Neuronal stem cell (in vitro differentiated cells): ENCODE measurements at regions not wholly inside any gene's neighbourhood (a gene's known extent, or its start where the extent isn't known, plus 50 kb on each side); places are given as distances from the start of the nearest gene placed in this dataset.

Source experiments
- DNase-seq: peaks from one replicate; pipeline ENCODE4 v3.0.0-alpha.2; 2013; ENCODE audit warnings: low spot score
- H2AFZ ChIP-seq: one replicate; pipeline ENCODE4 v1.6.1; 2013; ENCODE audit warnings: mild to moderate bottlenecking, low read length, inconsistent platforms
- H2AK5ac ChIP-seq: 2 replicates; pipeline ENCODE4 v1.6.1; 2013; ENCODE audit warnings: low read depth, mild to moderate bottlenecking, inconsistent platforms, low read length, moderate library complexity, mixed read lengths
- H2BK120ac ChIP-seq: 2 replicates; pipeline ENCODE4 v1.6.1; 2013; ENCODE audit warnings: low read depth, mild to moderate bottlenecking, inconsistent platforms, low read length, moderate library complexity, mixed read lengths
- H2BK12ac ChIP-seq: one replicate; pipeline ENCODE4 v1.6.1; 2013; ENCODE audit warnings: low read length, inconsistent platforms
- H2BK15ac ChIP-seq: 2 replicates; pipeline ENCODE4 v1.6.1; 2013; ENCODE audit warnings: mild to moderate bottlenecking, low read length, inconsistent platforms, mixed read lengths
- H2BK5ac ChIP-seq: one replicate; pipeline ENCODE4 v1.6.1; 2013; ENCODE audit warnings: inconsistent platforms, mild to moderate bottlenecking, low read length, moderate library complexity
- H3K14ac ChIP-seq: one replicate; pipeline ENCODE4 v1.6.1; 2013; ENCODE audit warnings: low read length, inconsistent platforms
- H3K18ac ChIP-seq: 2 replicates; pipeline ENCODE4 v1.6.1; 2013; ENCODE audit warnings: low read length, inconsistent platforms
- H3K23ac ChIP-seq: 2 replicates; pipeline ENCODE4 v1.6.1; 2013; ENCODE audit warnings: low read depth, mild to moderate bottlenecking, mixed read lengths, low read length, inconsistent platforms; ENCODE audit not compliant: poor library complexity
- H3K27ac ChIP-seq: replicated peaks from 3 replicates; pipeline ENCODE4 v1.5.1; 2013; ENCODE audit warnings: low read length, inconsistent platforms
- H3K27me3 ChIP-seq, 3 experiments: 2 replicates each; pipeline ENCODE4 v1.6.1; 2013; ENCODE audit warnings: low read length in 3 of 3, mild to moderate bottlenecking in 2 of 3, inconsistent platforms in 1 of 3, low read depth in 1 of 3, mixed read lengths in 1 of 3, moderate library complexity in 1 of 3; ENCODE audit not compliant: control insufficient read depth in 3 of 3, insufficient read depth in 3 of 3
- H3K36me3 ChIP-seq, 2 donors: replicated peaks in 1 of 2; 2 replicates each; pipeline ENCODE4 v1.6.1; 2013; ENCODE audit warnings: low read length in 2 of 2; ENCODE audit not compliant: control insufficient read depth in 2 of 2, insufficient read depth in 2 of 2
- H3K4ac ChIP-seq: 2 replicates; pipeline ENCODE4 v1.6.1; 2013; ENCODE audit warnings: inconsistent platforms, mild to moderate bottlenecking, low read length, moderate library complexity
- H3K4me1 ChIP-seq, 2 donors: 1 replicate in 1 of 2; 2 replicates in 1 of 2; pipeline ENCODE4 v1.6.1; 2013; ENCODE audit warnings: low read length in 2 of 2, low read depth in 1 of 2; ENCODE audit not compliant: control insufficient read depth in 2 of 2, insufficient read depth in 1 of 2
- H3K4me2 ChIP-seq: one replicate; pipeline ENCODE4 v1.6.1; 2013; ENCODE audit warnings: mild to moderate bottlenecking, low read length, inconsistent platforms; ENCODE audit not compliant: insufficient read depth, poor library complexity, severe bottlenecking
- H3K4me3 ChIP-seq, 2 donors: 2 replicates each; pipeline ENCODE4 v1.5.1; 2013; ENCODE audit warnings: low read length in 2 of 2, mild to moderate bottlenecking in 2 of 2, inconsistent platforms in 1 of 2, moderate library complexity in 1 of 2
- H3K79me1 ChIP-seq: one replicate; pipeline ENCODE4 v1.6.1; 2013; ENCODE audit warnings: low read depth, mild to moderate bottlenecking, inconsistent platforms, low read length, moderate library complexity
- H3K9ac ChIP-seq: one replicate; pipeline ENCODE4 v1.6.1; 2013; ENCODE audit warnings: mild to moderate bottlenecking, low read depth, low read length, inconsistent platforms; ENCODE audit not compliant: poor library complexity
- H3K9me3 ChIP-seq, 2 donors: replicated peaks in 1 of 2; 2 replicates each; pipeline versions ENCODE3 to v1.6.1; 2013; ENCODE audit warnings: low read length in 2 of 2, mild to moderate bottlenecking in 2 of 2, inconsistent platforms in 1 of 2, low read depth in 1 of 2, mixed read lengths in 1 of 2, moderate library complexity in 1 of 2; ENCODE audit not compliant: control insufficient read depth in 2 of 2, insufficient read depth in 1 of 2
- H4K8ac ChIP-seq: one replicate; pipeline ENCODE4 v1.6.1; 2013; ENCODE audit warnings: low read depth, mild to moderate bottlenecking, inconsistent platforms, low read length, moderate library complexity
- H4K91ac ChIP-seq: one replicate; pipeline ENCODE4 v1.6.1; 2013; ENCODE audit warnings: low read length, low read depth, mild to moderate bottlenecking, inconsistent platforms; ENCODE audit not compliant: poor library complexity
- WGBS, 2 donors: extraction: QIAGEN DNeasy Blood & Tissue Kit; methylation state at CpG; one replicate each; pipeline ENCODE4 v1.1.7; 2013; ENCODE audit warnings: missing lambda C conversion rate in 2 of 2, mixed read lengths in 1 of 2; ENCODE audit not compliant: insufficient read length in 2 of 2, insufficient replicate concordance in 1 of 2; ENCODE audit errors: extremely low coverage in 2 of 2; 5-methylcytosine and 5-hydroxymethylcytosine counted together

GRCh38 chr12:74229671-74230070 lies 308.0 kb upstream of the ATXN7L3B start:
- Histone ChIP-seq H3K4me1 (no peaks in the 10 kb centered on the region), H3K79me1 (no peaks in the 10 kb centered on the region), H4K91ac (no peak overlapping the region), H3K23ac (no peak overlapping the region), H3K27ac (no peak overlapping the region), H3K36me3 (no peaks in the 10 kb centered on the region), H4K8ac (no peak overlapping the region), H2BK12ac (no peak overlapping the region), H2AFZ (no peak overlapping the region), H2BK5ac (no peak overlapping the region), H3K18ac (no peak overlapping the region), H3K27me3 (no peaks in the 10 kb centered on the region), H3K14ac (no peak overlapping the region), H2BK15ac (no peak overlapping the region), H2AK5ac (no peak overlapping the region), H3K4ac (no peak overlapping the region), H2BK120ac (no peak overlapping the region), H3K9ac (no peak overlapping the region), H3K4me3 (no peak overlapping the region), H3K9me3 (no peaks in the 10 kb centered on the region), H3K4me2 (no peak overlapping the region)
- DNase-seq: no peak

GRCh38 chr12:74235342-74235741 lies 302.3 kb upstream of the ATXN7L3B start:
- H3K23ac ChIP-seq: no peak overlapping the region
- H4K8ac ChIP-seq: no peak overlapping the region
- WGBS, 2 donors: no CpG with 5 or more reads among the region's 2 CpGs

GRCh38 chr12:74241341-74241740 lies 296.3 kb upstream of the ATXN7L3B start:
- H2AK5ac ChIP-seq: no peak overlapping the region
- DNase-seq: no peak
- H3K4me2 ChIP-seq: no peak overlapping the region
- no peak overlapping the region for H2BK15ac ChIP-seq
- no peak overlapping the region for H3K27ac ChIP-seq
- no peak overlapping the region for H2BK120ac ChIP-seq
- H4K8ac ChIP-seq: no peak overlapping the region
- H3K79me1 ChIP-seq: no peaks in the 10 kb centered on the region
- no peaks in the 10 kb centered on the region for H3K27me3 ChIP-seq
- H3K4me3 ChIP-seq: no peak overlapping the region
- no peak overlapping the region for H2BK5ac ChIP-seq
- no peak overlapping the region for H3K18ac ChIP-seq
- H3K4me1 ChIP-seq: no peaks in the 10 kb centered on the region
- H2AFZ ChIP-seq: no peak overlapping the region
- H3K14ac ChIP-seq: no peak overlapping the region
- no CpG with 5 or more reads among the region's 1 CpG for WGBS, 2 donors
- H3K36me3 ChIP-seq: no peaks in the 10 kb centered on the region
- no peak overlapping the region for H3K23ac ChIP-seq
- H2BK12ac ChIP-seq: no peak overlapping the region
- H4K91ac ChIP-seq: no peak overlapping the region
- H3K9ac ChIP-seq: no peak overlapping the region
- H3K4ac ChIP-seq: no peak overlapping the region
- peaks cover 0 to 1% of the 10 kb centered on the region in 2 donors for H3K9me3 ChIP-seq

More at GRCh38 chr12:74235342-74235741, 302.3 kb upstream of the ATXN7L3B start:
- no peaks in the 10 kb centered on the region for H3K9me3 ChIP-seq
- no peaks in the 10 kb centered on the region for H3K27me3 ChIP-seq
- no peak overlapping the region for H2BK12ac ChIP-seq
- no peak overlapping the region for H3K9ac ChIP-seq
- H3K4me3 ChIP-seq: no peak overlapping the region
- no peaks in the 10 kb centered on the region for H3K36me3 ChIP-seq
- no peak overlapping the region for H2BK5ac ChIP-seq
- no peak overlapping the region for H3K27ac ChIP-seq
- no peaks in the 10 kb centered on the region for H3K4me1 ChIP-seq
- H2AK5ac ChIP-seq: no peak overlapping the region
- no peak overlapping the region for H2AFZ ChIP-seq
- H3K18ac ChIP-seq: no peak overlapping the region
- H4K91ac ChIP-seq: no peak overlapping the region
- no peaks in the 10 kb centered on the region for H3K79me1 ChIP-seq
- no peak for DNase-seq
- H3K4ac ChIP-seq: no peak overlapping the region
- H2BK15ac ChIP-seq: no peak overlapping the region
- H3K14ac ChIP-seq: no peak overlapping the region
- no peak overlapping the region for H3K4me2 ChIP-seq
- H2BK120ac ChIP-seq: no peak overlapping the region

DNA sequence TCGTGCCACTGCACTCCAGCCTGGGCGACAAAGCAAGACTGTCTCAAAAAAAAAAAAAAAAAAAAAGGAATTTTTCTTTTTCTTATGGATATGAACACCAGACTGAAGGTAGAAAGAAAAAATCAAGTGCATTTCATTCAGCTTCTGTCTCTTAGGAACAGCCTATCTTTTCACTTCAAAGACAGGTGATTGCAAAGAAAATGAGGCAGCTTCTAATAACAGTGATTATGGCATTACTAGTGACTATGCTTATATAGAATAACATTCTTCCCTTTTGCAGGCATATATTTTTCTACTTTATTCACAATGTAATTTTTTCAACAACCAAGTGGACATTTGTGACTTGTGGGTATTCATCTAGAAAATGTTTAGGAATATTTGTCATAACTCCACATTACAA lies 295.5 kb upstream of the ATXN7L3B start:
- Histone ChIP-seq H3K4ac (no peak overlapping the region), H3K79me1 (no peaks in the 10 kb centered on the region), H3K4me1 (no peaks in the 10 kb centered on the region), H2BK120ac (no peak overlapping the region), H2AK5ac (no peak overlapping the region), H2BK5ac (no peak overlapping the region), H3K4me2 (no peak overlapping the region), H3K27ac (no peak overlapping the region), H3K18ac (no peak overlapping the region), H2BK12ac (no peak overlapping the region), H3K36me3 (no peaks in the 10 kb centered on the region), H3K9ac (no peak overlapping the region), H4K8ac (no peak overlapping the region), H3K27me3 (no peaks in the 10 kb centered on the region), H4K91ac (no peak overlapping the region), H3K23ac (no peak overlapping the region), H3K14ac (no peak overlapping the region), H3K9me3 (peaks cover 0 to 1% of the 10 kb centered on the region in 2 donors), H2BK15ac (no peak overlapping the region), H3K4me3 (no peak overlapping the region), H2AFZ (no peak overlapping the region)
- no peak for DNase-seq
- WGBS, 2 donors: no CpG with 5 or more reads among the region's 2 CpGs
